ENCODE measurements at regions not wholly inside any gene's neighbourhood (a gene's known extent, or its start where the extent isn't known, plus 50 kb on each side); places are given as distances from the start of the nearest gene placed in this dataset.

GRCh38 chr10:78188446-78188845 is 154.8 kb downstream of the RPS24 start:
- no peak for DNase-seq

GRCh38 chr10:78190051-78190825 is 156.6 kb downstream of the RPS24 start:
- DNase-seq, result no peak

GRCh38 chr10:78191301-78191700 is 157.6 kb downstream of the RPS24 start:
- no peak for DNase-seq

GRCh38 chr10:78193189-78193588 is 159.5 kb downstream of the RPS24 start:
- DNase-seq, result no peak

- DNase-seq, result no peak
Measured at GRCh38 chr10:78194050-78194449, 160.4 kb downstream of the RPS24 start.

- no peak for DNase-seq
Measured at GRCh38 chr10:78194539-78195402, 161.1 kb downstream of the RPS24 start.

GRCh38 chr10:78196396-78196795 is 162.7 kb downstream of the RPS24 start:
- DNase-seq, result no peak

GRCh38 chr10:78196964-78197363 is 163.3 kb downstream of the RPS24 start:
- no peak for DNase-seq

- no peak for DNase-seq
Measured at GRCh38 chr10:78197628-78198272, 164.1 kb downstream of the RPS24 start.

- no peak for DNase-seq
Measured at GRCh38 chr10:78199005-78199725, 165.5 kb downstream of the RPS24 start.

GRCh38 chr10:78199759-78200158 is 166.1 kb downstream of the RPS24 start:
- DNase-seq, result no peak

GRCh38 chr10:78200686-78201085 is 167.0 kb downstream of the RPS24 start:
- no peak for DNase-seq

GRCh38 chr10:78202386-78202785 is 168.7 kb downstream of the RPS24 start:
- no peak for DNase-seq

GRCh38 chr10:78203915-78204818 is 170.5 kb downstream of the RPS24 start:
- no peak for DNase-seq

GRCh38 chr10:78205457-78206016 is 171.9 kb downstream of the RPS24 start:
- DNase-seq, result no peak

GRCh38 chr10:78207216-78207615 is 173.6 kb downstream of the RPS24 start:
- no peak for DNase-seq

- DNase-seq, result no peak
Measured at GRCh38 chr10:78207776-78208175, 174.1 kb downstream of the RPS24 start.

GRCh38 chr10:78209970-78210369 is 176.3 kb downstream of the RPS24 start:
- DNase-seq, result no peak

- DNase-seq, result no peak
Measured at GRCh38 chr10:78210548-78210947, 176.9 kb downstream of the RPS24 start.

- no peak for DNase-seq
Measured at GRCh38 chr10:78210976-78211375, 177.3 kb downstream of the RPS24 start.

- DNase-seq, result no peak
Measured at GRCh38 chr10:78211561-78212051, 177.9 kb downstream of the RPS24 start.

All from activated CD4-positive, CD25-positive, alpha-beta regulatory T cell treated with anti-CD3 and anti-CD28 coated beads, Interleukin-2, amount 50 U/mL, for 72 hours (primary cell).